ENCODE measurements at regions not wholly inside any gene's neighbourhood (a gene's known extent, or its start where the extent isn't known, plus 50 kb on each side); places are given as distances from the start of the nearest gene placed in this dataset.

GRCh38 chr11:119849872-119850271 lies 120.9 kb upstream of the NECTIN1 start:
- no peak for TF ChIP-seq POLR2A (conservative IDR thresholded peaks at IDR 0.05)
- TF ChIP-seq CTCF (IDR thresholded peaks at IDR 0.05 in 2 of 3, conservative IDR thresholded peaks at IDR 0.05 in 1 of 3; ENCODE audit: insufficient read depth in 2 of 3, low read depth in 1 of 3, low read length in 3 of 3) = no peak
- TF ChIP-seq NRF1 (conservative IDR thresholded peaks at IDR 0.05 in 1 of 2, IDR thresholded peaks at IDR 0.05 in 1 of 2) = no peak

All from K562 (cell line).